IgD-negative memory B cell (primary cell): ENCODE measurements at regions not wholly inside any gene's neighbourhood (a gene's known extent, or its start where the extent isn't known, plus 50 kb on each side); places are given as distances from the start of the nearest gene placed in this dataset.

Source experiments
- H3K27ac Mint-ChIP-seq, 3 donors: one replicate each; pipeline ENCODE4 v1.8.0; 2020 to 2022; ENCODE audit warnings: mild to moderate bottlenecking in 3 of 3, mixed read lengths in 3 of 3, moderate library complexity in 1 of 3
- H3K27me3 Mint-ChIP-seq: one replicate; pipeline ENCODE4 v1.8.0; 2021; ENCODE audit warnings: mixed read lengths
- H3K36me3 Mint-ChIP-seq: one replicate; pipeline ENCODE4 v1.8.0; 2020; ENCODE audit warnings: mild to moderate bottlenecking, mixed read lengths
- H3K4me1 Mint-ChIP-seq, 3 donors: one replicate each; pipeline ENCODE4 v1.8.0; 2020 to 2022; ENCODE audit warnings: mixed read lengths in 3 of 3, mild to moderate bottlenecking in 1 of 3
- H3K4me3 Mint-ChIP-seq, 4 donors: one replicate each; pipeline ENCODE4 v1.8.0; 2020 to 2022; ENCODE audit warnings: mild to moderate bottlenecking in 4 of 4, mixed read lengths in 4 of 4, moderate library complexity in 3 of 4
- H3K9me3 Mint-ChIP-seq, 3 donors: one replicate each; pipeline ENCODE4 v1.8.0; 2020 to 2021; ENCODE audit warnings: mixed read lengths in 3 of 3, mild to moderate bottlenecking in 1 of 3

- no peak overlapping the region for H3K27ac Mint-ChIP-seq
- H3K36me3 Mint-ChIP-seq = no peaks in the 10 kb centered on the region
- H3K4me1 Mint-ChIP-seq = peaks cover 0 to 2% (median 0%) of the 10 kb centered on the region in 3 donors
- H3K9me3 Mint-ChIP-seq = peaks cover 0 to 2% (median 0%) of the 10 kb centered on the region in 3 donors
- H3K27me3 Mint-ChIP-seq = peaks cover 3% of the 10 kb centered on the region
- H3K4me3 Mint-ChIP-seq = no peak overlapping the region
These were observed 700.1 kb downstream of the MED13L start for GRCh38 chr12:115577401-115577800.

- Mint-ChIP-seq H3K36me3 (no peaks in the 10 kb centered on the region), H3K27me3 (peaks cover 3% of the 10 kb centered on the region), H3K9me3 (peaks cover 0 to 4% (median 2%) of the 10 kb centered on the region in 3 donors), H3K4me3 (no peak overlapping the region), H3K27ac (no peak overlapping the region), H3K4me1 (peaks cover 0 to 2% (median 0%) of the 10 kb centered on the region in 3 donors)
These were observed 702.7 kb downstream of the MED13L start for GRCh38 chr12:115574826-115575225.

- peaks cover 3% of the 10 kb centered on the region for H3K27me3 Mint-ChIP-seq
- H3K4me3 Mint-ChIP-seq = no peak overlapping the region
- H3K36me3 Mint-ChIP-seq = no peaks in the 10 kb centered on the region
- H3K4me1 Mint-ChIP-seq = peaks cover 0 to 2% (median 0%) of the 10 kb centered on the region in 3 donors
- no peak overlapping the region for H3K27ac Mint-ChIP-seq
- H3K9me3 Mint-ChIP-seq = peaks cover 0 to 2% (median 2%) of the 10 kb centered on the region in 3 donors
These were observed 705.1 kb downstream of the MED13L start for GRCh38 chr12:115572440-115572839.

DNA sequence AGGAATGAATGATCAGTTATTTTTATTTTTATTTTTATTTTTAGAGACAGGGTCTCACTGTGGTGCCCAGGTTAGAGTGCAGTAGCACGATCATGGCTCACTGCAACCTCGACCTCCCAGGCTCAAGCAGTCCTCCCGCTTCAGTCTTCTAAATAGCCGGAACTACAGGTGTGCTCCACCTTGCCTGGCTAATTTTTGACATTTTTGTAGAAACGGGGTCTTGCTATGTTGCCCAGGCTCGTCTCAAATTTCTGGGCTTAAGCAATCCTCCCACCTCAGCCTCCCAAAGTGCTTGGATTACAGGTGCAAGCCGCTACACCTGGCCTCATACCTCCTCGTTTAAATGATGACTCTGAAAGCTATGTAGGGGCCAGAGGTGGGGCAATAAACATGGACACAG, 706.0 kb downstream of the MED13L start:
- H3K27ac Mint-ChIP-seq = no peak overlapping the region
- peaks cover 0 to 2% (median 0%) of the 10 kb centered on the region in 3 donors for H3K4me1 Mint-ChIP-seq
- H3K27me3 Mint-ChIP-seq = peaks cover under 1% of the 10 kb centered on the region
- H3K4me3 Mint-ChIP-seq = no peak overlapping the region
- H3K36me3 Mint-ChIP-seq = no peaks in the 10 kb centered on the region
- peaks cover 0 to 2% (median 2%) of the 10 kb centered on the region in 3 donors for H3K9me3 Mint-ChIP-seq

GRCh38 chr12:115571027-115571426, 706.5 kb downstream of the MED13L start:
- no peak overlapping the region for H3K4me3 Mint-ChIP-seq
- H3K27me3 Mint-ChIP-seq = no peaks in the 10 kb centered on the region
- H3K9me3 Mint-ChIP-seq = peaks cover 0 to 2% (median 2%) of the 10 kb centered on the region in 3 donors
- peaks cover 0 to 2% (median 0%) of the 10 kb centered on the region in 3 donors for H3K4me1 Mint-ChIP-seq
- no peak overlapping the region for H3K27ac Mint-ChIP-seq
- H3K36me3 Mint-ChIP-seq = no peaks in the 10 kb centered on the region

DNA sequence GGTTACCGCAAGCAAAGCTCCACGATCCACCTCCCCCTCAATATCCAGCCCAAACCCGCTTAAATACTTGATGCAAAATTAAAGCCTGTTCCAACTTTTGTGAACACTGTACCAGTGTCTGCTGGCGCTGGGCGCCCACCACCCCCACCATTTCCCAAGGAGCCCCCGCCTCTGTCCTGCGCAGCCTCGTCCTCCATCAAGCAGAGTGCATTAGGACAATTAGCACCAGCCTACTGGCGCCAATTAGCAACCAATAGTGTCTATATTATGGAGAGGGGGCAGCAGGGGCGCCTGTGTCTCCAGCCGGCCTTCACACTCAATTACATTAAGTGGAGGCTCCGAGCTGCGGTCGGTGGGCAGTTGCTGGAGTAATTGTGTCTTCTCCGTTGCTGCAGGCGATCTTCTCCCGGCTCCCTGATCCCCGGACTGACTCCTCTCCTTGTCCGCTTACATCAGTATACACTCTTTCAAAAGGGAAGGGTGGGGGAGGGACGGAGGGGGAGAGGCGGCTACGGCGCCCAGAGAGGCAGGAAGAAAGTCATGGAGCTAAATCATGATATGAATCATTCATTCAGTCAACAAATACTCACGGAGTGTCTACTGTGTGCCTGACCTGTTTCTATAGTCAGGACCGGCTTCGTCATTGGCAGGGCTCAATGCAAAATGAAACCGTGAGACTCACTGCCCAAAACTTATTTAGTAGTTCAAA, 707.3 kb downstream of the MED13L start:
- Mint-ChIP-seq H3K4me1 (peaks cover 0 to 2% (median 0%) of the 10 kb centered on the region in 3 donors), H3K27me3 (no peaks in the 10 kb centered on the region), H3K27ac (no peak overlapping the region), H3K4me3 (no peak overlapping the region), H3K9me3 (peaks cover 0 to 2% (median 2%) of the 10 kb centered on the region in 3 donors), H3K36me3 (no peaks in the 10 kb centered on the region)

DNA sequence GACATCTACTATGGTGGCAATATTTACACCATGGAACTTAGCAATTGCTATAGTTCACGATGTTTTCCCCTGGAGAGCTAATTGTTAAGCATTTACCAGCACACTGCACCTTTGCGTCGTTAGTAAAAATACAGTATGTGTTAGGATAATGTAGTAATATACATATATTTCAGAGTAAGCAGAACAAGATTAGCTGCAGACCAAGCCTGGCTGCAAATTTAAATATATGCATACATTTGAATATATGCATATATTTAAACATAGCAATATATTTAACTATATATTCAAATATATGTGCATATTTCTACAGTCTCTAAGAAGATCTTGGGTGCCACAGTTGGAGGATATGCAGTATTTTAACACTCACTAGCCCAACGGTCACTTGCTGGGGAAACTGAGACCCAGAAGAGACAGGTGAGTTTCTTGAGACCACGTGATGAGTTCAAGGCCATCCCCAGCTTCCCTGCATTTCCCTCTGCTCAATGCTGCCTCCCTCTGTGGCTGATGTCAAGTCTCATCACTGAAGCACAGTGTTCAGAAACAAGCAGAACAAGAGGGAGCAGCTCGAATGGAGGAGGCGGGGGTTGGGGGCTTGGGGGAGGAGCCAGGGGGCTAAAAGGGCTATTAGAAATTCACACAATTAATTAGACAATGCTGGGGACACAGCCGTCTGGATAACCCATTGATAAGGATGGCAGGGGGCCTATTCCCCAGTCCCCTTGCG, 708.0 kb downstream of the MED13L start:
- no peak overlapping the region for H3K4me3 Mint-ChIP-seq
- H3K27ac Mint-ChIP-seq = no peak overlapping the region
- H3K36me3 Mint-ChIP-seq = no peaks in the 10 kb centered on the region
- no peaks in the 10 kb centered on the region for H3K4me1 Mint-ChIP-seq
- H3K9me3 Mint-ChIP-seq = peaks cover 0 to 2% (median 2%) of the 10 kb centered on the region in 3 donors
- peaks cover 3% of the 10 kb centered on the region for H3K27me3 Mint-ChIP-seq

GRCh38 chr12:115558281-115558680, 719.2 kb downstream of the MED13L start:
- Mint-ChIP-seq H3K27ac (peak overlapping the region in 1 of 3 donors; percentile 7), H3K27me3 (no peaks in the 10 kb centered on the region), H3K36me3 (peaks cover 2% of the 10 kb centered on the region), H3K4me1 (no peaks in the 10 kb centered on the region), H3K4me3 (no peak overlapping the region), H3K9me3 (peaks cover 3 to 4% (median 4%) of the 10 kb centered on the region in 3 donors)

DNA sequence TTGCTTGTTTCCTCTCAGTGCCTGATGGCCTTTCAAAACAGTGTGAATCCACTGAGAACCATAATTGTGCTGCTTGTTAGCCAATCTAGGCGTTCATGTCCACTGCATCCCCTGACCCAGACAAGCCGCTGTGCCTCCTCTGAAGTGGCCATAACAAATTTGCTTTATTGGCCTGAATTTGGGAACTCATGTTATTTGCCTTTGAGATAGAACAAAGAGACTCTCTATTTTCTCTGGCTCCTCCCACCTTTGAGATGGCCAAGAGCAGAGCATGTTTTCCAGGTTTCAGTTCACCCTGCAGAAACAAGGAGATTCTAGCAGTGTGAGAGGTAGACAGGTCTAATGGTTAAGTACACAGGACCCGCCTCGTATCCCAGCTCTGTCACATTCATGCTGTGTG, 723.9 kb downstream of the MED13L start:
- peaks cover 3 to 5% (median 4%) of the 10 kb centered on the region in 3 donors for H3K9me3 Mint-ChIP-seq
- peaks cover 2% of the 10 kb centered on the region for H3K36me3 Mint-ChIP-seq
- H3K27ac Mint-ChIP-seq = no peak overlapping the region
- peaks cover 3% of the 10 kb centered on the region for H3K27me3 Mint-ChIP-seq
- H3K4me1 Mint-ChIP-seq = no peaks in the 10 kb centered on the region
- no peak overlapping the region for H3K4me3 Mint-ChIP-seq

DNA sequence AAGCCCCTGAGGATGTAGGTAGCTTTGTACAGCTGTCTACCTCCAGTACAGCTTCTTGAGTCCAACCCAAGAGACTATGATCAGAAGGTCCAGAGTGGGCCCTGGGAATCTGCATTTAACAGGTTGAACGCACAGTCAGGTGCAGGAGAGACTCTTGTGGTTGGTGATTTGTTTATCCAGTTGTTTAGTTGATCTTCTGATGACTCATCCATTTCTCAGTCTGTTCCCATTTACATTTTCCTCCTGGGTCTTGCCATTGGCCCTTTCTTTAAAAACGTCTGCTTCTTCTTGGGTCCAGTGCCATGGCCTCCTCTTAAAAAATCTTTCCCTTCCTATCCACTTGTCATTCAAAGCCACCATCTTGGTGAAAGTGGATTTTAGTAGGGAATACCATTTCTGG, 734.2 kb downstream of the MED13L start:
- Mint-ChIP-seq H3K27me3 (no peaks in the 10 kb centered on the region), H3K9me3 (peaks cover 9 to 19% (median 15%) of the 10 kb centered on the region in 3 donors), H3K36me3 (no peaks in the 10 kb centered on the region), H3K4me3 (no peak overlapping the region), H3K27ac (no peak overlapping the region), H3K4me1 (no peaks in the 10 kb centered on the region)

DNA sequence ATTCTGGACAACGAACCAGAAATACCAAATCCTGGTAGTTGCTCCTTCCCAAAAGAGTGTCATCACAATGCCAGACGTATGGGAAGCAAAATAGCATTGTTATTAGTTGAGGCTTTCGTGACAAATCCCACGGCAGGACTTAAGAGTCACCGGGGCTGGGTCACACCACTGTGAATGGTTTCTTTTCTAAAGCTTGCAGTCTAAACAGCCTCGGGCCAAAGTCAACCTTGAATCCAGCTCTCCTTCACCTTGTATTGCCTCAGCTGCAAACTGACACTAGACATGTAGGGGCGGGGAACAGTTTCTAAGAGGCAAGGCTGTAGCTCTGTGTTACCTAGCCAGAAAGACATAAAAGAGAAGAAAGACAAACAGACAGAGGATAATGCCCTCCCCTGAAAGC, 734.8 kb downstream of the MED13L start:
- Mint-ChIP-seq H3K27me3 (no peaks in the 10 kb centered on the region), H3K9me3 (peaks cover 12 to 23% (median 15%) of the 10 kb centered on the region in 3 donors), H3K4me3 (no peak overlapping the region), H3K27ac (no peak overlapping the region), H3K36me3 (no peaks in the 10 kb centered on the region), H3K4me1 (no peaks in the 10 kb centered on the region)

DNA sequence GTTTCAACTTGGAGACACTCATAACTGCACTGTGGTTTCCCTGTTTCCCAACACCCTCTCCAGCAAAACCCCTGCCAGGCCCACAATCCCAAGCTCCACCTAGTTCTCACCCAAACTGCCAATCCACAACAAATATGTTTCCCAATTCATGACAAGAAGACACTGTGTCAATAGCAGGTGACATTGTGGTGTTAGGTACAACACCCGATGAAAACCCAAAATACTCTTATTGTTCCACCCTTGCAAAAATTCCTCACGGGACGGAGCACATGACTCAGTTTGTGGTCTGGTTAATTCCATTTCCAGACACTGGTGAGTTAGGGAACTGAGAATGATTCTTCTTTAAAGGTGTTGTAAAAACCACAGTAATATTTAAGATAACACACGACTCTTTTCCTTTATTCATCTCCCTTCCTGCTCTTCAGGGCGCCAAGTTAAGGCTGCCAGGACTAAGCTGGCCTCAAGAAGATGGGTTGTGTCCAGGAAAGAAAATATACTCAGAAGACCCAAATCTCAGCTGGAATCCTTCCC, 735.5 kb downstream of the MED13L start:
- Mint-ChIP-seq H3K9me3 (peaks cover 11 to 23% (median 13%) of the 10 kb centered on the region in 3 donors), H3K27me3 (peaks cover 1% of the 10 kb centered on the region), H3K36me3 (no peaks in the 10 kb centered on the region), H3K4me3 (no peak overlapping the region), H3K4me1 (no peaks in the 10 kb centered on the region), H3K27ac (no peak overlapping the region)

- Mint-ChIP-seq H3K4me1 (no peaks in the 10 kb centered on the region), H3K4me3 (no peak overlapping the region), H3K27ac (peak overlapping the region in 1 of 3 donors; percentile 14), H3K27me3 (no peaks in the 10 kb centered on the region), H3K36me3 (no peaks in the 10 kb centered on the region), H3K9me3 (no peaks in the 10 kb centered on the region)
These were observed 749.0 kb downstream of the MED13L start for GRCh38 chr12:115528466-115528865.

GRCh38 chr12:115521771-115522409, 755.6 kb downstream of the MED13L start:
- Mint-ChIP-seq H3K36me3 (no peaks in the 10 kb centered on the region), H3K9me3 (peaks cover 4 to 8% (median 6%) of the 10 kb centered on the region in 3 donors), H3K4me3 (no peak overlapping the region), H3K4me1 (no peaks in the 10 kb centered on the region), H3K27me3 (peaks cover 1% of the 10 kb centered on the region), H3K27ac (no peak overlapping the region)

DNA sequence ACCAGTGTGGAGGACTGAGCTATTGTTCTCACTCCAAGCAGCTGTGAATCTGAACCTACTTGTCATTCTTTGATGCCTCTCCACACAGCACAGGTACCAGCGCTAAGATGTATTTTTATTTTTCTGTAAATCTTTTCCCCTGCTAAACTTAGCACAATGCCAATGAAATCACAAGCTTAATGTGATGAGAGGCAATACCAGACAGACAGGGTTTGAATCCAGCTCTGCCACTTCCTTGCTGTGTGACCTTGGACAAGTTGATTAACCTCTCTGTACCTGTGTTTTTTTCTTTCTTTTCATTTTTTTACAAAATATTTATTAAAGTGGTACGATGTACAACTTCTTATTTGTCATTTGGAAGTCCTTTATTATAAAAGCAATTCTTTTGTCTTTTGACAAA, 757.6 kb downstream of the MED13L start:
- H3K27ac Mint-ChIP-seq = no peak overlapping the region
- no peak overlapping the region for H3K4me3 Mint-ChIP-seq
- H3K9me3 Mint-ChIP-seq = peaks cover 5 to 11% (median 8%) of the 10 kb centered on the region in 3 donors
- H3K27me3 Mint-ChIP-seq = peaks cover 3% of the 10 kb centered on the region
- no peaks in the 10 kb centered on the region for H3K36me3 Mint-ChIP-seq
- no peaks in the 10 kb centered on the region for H3K4me1 Mint-ChIP-seq
